Kidney capillary endothelial cell (primary cell): ENCODE measurements at regions not wholly inside any gene's neighbourhood (a gene's known extent, or its start where the extent isn't known, plus 50 kb on each side); places are given as distances from the start of the nearest gene placed in this dataset.

Source experiments
- DNase-seq: peaks from one replicate; pipeline ENCODE4 v3.0.0-alpha.2; 2018; ENCODE audit warnings: low spot score

DNA sequence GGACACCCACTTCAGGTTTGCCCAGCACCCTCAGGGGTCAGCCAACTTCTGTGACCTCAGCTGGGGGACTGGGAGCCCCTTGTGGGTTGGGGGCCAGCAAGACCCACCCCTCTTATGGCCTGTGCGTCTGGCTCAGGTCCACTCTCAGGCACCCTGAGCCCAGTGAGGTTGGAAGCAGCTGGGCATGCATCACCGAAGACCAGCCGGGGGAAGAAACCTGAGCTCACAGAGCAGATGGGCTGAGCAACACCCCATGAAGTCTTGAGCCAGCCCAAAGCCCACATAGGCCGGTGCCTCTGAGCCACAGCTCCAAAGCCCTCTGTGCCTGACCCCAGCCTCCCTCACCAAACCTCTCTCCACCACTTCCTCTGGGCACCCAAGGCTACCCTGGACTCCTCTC lies 166.7 kb downstream of the RBFOX3 start:
- DNase-seq, result no peak

DNA sequence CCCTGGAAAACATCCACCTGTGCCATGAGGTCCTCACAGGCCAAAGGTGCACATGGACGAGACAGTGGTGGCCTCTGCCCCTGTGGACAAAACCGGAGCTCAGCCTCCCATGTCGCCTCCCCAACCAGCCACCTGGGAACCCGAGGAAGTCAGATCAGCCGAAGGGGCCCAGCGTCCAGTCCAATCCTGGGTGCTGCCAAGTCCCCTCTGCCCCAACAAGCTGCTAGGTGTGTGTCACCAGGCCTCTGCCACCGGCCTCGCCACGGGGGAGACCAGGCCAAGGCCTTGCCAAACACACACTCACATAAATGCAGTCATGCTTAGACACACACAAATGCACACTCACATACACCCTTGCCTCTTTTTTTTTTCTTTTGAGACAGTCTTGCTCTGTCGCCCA lies 167.8 kb downstream of the RBFOX3 start:
- DNase-seq, result no peak

DNA sequence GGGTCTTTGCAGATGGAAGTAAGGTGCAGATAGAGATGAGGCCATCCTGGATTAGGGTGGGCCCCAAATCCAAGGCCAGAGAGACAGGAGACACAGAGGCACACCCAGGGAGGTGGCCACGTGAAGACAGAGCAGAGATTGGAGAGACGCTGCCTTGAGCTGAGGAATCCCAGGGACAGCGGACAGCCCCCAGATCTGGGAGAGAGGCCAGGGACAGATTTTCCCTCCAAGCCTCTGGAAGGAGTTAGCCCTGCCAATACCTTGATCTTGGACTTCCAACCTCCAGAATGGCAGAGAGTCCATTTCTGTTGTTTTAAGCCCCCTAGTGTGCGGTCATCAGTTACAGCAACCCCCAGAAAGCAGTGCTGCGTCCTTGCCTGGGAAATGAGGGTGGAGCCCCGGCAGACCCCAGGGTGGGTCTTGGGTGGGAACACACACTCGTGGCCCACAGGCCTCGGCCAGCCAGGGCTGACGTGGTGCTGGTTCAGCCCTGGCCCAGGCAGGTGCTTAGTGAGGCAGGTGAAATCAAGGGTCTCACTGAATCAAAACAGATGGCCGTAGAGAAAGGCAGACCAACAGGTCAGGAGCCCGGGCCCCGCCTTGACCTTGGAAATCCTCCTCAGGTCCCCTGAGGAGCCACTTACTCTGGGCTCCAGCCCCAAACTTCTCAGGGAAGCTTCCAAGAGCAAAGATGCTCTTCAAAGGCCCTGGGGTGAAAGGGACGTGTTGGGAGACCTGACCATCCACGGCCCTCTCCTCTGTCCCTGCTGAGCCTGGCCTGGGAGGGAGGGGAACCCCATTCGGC lies 169.3 kb downstream of the RBFOX3 start:
- DNase-seq, result no peak

DNA sequence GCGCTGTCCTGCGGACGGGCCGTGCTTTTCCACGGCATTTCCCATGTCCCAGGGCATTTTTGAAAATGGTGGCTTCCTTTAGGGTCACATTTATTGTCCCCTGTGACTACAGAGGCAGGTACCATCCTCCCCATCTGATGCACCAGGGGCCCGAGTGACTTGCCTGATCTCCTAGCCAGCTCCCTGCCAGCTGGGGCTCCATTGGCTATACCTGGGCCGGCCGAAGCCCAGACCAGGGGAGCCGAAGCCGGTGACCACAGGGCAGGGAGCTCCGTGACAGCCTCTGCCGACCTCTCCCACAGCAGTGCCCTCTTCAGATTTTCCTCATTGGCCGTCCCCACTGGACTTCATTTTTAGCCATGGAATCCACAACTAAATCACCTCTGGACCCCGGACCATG lies 170.6 kb downstream of the RBFOX3 start:
- no peak for DNase-seq

DNA sequence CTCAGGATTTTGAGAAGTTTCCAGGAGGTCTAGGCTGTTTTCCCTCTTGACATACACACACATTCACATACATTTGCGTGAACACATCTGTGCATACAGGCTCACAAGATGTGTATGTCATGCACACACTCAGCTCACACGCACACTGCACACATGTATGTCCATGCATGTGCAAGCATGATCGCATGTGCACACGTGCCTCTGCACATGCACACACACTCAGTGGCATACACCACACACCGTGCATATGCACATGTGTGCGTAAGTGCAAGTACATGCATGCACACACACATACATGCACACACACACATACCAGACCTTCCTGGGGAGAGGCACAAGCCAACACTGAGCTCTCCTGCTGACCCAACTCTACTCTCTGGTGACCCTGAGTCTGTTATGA lies 171.4 kb downstream of the RBFOX3 start:
- no peak for DNase-seq

DNA sequence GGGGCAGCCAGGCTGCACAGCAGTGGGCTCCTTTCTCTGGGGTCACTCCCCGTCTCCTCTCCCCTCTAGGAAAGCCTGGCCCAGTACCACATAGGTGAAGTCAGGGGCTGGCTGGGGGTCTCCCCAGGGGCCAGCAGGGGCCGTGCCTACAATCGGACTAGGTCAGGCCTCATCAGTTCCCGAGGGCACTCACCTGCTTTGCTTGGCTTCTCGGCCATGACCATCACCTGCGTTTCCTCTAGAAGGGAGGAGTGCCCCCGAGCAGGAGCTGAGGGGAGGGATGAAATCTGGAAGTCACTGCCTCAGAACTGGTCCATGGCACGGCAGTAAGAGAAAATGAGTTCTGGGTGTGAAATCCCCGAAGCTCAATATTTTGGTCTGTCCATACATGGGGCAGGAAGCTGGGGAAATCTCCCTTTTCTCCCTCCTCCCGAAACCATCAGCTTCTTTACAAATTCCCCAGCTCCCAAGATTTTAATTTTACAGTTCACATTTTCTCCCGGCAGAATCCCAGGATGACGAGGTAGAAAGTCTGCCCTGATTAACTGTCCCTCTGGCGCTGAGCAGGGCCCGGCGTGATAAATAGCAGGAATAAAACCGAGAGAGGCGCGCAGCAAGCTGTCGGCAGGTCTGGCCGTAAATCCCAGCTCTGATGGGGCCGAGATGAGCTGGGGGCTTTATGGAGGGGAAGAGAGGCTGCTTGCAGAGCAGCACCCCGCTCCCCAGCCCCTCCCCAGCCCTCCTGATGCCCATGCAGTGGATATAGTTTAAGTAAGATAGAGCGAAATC lies 172.1 kb downstream of the RBFOX3 start:
- DNase-seq, result no peak

DNA sequence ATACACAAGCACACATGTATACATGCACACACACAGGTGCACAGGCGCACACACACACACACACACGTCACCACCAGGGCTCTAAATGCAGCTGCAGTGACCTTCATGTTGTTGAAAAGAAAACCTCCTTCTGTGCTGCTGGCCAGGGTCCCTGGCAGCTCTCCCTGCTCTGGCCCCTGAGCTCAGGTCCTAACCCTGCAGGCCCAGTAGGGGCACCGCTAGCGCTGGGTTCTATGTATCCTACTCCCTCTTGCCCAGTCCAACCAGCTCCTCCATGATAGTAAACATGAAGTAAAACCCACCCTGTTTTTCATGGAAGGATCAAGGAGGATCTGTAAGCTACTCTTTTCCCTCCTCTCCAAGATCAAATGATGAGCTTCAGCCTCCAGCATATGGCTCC lies 172.8 kb downstream of the RBFOX3 start:
- no peak for DNase-seq

DNA sequence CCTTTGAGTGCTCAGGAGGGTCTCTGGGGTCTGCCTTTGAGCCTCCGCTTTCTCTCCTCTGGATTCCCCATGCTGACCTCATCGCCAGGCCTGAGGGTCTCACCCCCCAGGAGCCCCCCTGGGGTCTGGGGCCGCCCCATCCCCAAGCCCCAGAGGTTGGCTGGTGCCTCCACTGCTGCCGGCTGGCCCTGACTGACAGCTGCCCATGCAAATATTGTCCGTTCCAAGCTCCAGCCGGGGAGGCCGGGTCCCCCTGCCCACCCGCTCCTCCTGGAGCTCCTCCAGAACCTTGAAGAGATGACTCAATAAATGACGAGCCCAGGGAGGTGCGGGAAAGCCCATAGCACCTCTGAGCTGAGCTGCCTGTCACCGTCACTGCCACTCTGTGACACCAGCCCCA lies 173.8 kb downstream of the RBFOX3 start:
- DNase-seq, result no peak

DNA sequence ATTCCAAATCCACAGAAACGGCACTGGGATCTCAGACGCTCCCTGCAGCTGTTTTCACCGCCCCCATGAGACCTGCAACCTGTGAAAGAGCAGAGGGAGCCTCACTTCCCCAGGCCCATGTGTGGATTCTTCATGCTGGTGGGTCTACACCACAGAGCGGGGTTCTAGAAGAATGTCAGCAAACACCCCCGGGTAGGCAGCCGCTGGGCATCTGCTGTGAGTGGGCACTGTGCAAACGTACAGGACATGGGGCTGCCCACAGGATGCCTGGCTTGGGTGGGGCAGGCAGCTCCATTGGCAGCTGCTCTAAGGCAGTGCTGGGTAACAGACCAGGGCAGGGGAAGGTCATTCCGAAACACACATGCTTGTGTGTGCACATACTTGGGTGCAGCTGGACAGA lies 174.9 kb downstream of the RBFOX3 start:
- no peak for DNase-seq

DNA sequence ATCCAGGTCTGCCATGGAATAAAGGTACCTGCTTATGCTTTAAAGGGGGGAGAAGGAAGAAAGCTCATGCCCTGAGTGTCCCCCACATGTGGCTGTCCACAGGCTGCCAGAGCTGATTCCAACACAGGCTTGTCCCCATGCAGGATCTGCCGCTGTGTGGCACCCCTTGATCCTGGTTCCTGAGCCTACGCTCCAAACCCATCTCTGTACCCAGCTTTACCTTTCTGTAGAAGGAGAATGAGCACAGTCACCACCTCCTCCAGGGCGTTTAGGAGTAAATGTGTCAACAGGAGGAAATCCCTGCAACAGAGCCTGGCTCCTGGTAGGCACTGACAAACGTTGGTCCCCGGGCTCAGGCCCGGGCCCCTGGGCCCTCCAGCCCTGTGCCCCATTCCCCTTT lies 175.6 kb downstream of the RBFOX3 start:
- no peak for DNase-seq

DNA sequence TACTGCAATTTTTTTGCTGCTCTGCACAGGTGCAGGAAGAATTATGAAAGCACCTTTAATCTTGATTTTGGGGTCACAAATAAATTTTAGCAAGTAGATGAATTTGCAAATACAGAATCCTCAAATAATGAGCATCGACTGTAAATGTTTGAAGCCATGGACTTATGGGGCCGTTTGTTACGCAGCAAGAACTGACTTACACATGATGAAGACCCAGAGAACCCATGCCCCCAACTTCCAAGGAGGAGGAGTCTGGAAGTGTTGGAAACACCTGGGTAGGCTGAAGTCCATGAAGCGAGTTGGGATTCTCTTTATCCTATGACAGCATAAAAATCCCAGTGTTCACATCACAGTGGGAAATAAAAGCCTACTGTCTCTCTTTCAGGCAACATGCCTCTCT lies 176.6 kb downstream of the RBFOX3 start:
- no peak for DNase-seq

DNA sequence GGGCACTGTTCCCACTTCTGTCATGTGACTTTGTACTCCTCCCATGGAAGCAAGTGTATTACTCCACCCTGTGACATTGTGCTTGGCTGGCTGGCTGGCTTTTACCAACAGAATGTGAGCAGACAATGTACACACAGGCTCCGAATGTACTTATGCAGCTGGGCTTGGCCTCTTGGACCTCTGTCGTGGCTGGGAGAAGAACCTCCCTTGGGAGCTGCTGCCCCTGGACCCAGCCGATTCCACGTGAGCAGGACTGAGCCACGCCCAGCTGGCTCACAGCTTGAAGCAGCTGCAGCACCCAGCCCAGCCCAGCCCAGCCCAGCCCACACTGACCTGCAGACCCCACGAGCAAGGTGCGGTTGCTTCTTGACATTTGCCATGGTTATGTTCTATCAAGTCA lies 177.5 kb downstream of the RBFOX3 start:
- no peak for DNase-seq

DNA sequence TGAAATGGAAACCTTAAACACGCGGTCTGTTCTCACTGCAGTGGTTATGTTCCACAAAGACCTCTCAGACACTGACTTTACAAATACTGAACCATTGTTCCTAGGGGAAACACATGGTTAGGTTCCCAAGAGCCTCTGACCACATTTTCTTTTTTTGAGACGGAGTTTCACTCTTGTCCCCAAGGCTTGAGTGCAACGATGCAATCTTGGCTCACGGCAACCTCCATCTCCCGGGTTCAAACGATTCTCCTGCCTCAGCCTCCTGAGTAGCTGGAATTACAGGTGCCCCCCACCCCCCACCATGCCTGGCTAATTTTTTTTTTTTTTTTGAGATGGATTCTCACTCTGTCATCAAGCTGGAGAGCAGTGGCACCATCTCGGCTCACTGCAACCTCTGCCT lies 179.7 kb downstream of the RBFOX3 start:
- no peak for DNase-seq

DNA sequence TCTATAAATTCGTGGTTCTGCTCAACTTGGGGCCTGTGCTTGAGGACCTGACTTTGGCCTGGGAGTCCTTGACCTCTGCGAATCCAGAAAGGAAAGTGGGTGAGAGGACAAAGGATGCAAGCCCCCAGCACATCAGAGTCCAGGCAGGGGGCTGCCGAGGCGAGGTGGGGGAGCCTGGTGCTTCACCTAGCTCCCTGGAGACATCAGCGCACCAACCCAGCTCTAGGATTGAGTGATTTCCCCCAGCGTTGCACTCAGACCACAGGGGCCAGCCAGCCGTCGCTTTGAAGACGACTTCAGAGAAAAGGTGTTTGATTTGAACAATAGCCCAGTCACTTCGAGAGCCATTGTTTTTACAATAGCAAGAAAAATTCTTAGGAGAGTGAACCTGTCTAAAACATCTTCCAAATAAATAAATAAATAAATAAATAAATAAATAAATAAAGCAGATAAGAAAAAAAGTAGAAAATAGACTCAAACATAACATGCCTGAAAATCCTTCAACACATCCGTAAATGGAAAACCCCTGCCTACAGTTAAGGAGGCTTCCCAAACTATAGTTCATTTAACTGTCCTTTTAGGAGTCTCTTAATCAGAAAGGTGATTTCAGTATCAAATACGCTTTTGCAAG lies 180.9 kb downstream of the RBFOX3 start:
- no peak for DNase-seq

DNA sequence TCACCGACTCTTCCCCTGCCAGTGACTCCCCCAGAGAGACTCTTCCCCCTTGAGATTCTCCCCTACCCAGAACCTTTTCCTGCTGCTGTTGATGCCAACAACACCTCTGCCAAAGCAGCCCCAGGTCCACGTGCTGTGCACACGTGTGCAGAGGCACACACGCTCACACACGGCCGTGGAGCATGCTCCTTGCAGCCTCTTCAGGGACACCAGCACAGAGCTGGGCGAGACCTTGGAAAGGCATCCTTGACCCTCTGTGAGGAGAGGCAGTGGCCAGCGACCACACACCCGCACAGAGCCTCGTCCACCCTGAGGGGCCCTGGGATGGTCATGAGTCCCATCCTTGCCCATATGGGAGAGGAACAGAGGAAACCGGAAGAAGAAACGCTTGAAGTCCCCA lies 181.9 kb downstream of the RBFOX3 start:
- no peak for DNase-seq

DNA sequence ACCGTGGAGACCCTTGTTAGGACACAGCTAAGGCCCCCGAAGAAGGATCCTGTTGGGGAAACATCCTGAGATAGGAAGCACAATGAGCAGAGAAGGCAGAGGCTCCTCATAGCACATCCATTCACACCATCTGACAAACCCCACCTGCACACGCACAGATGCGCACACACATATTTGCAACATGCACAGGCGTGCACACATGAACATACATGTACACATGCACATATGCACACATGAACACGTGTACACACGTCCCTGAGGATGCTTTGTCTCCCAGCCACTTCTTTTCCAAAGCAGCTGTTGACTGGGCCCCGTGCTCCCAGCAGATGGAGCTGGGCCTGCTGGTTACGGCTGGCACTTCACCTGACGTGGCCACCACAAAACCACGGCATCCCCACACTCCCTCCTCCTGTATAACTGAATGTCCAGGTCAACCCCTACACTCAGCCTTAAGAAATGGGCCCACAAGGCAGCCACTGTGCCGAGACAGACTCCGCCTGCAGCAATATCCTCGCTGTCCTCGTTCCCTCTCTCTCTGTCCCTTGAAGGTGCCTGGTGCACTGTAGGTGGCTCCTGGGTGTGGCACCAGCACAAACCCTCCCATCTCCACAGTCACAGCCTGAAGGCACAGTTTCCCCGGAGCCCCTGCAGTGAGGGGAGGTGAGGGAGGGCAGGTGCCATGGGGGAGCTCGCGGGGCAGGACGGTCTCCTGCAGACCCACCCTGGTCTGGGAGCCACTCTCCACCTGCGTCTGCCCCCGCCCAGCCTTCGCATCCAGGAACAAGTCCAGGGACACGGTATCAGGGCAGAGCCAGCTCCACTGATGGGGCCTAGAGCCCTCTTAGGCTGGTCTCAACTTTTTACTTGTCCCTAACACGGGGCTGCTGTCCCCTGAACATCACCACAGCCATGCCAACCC lies 183.0 kb downstream of the RBFOX3 start:
- DNase-seq, result no peak

DNA sequence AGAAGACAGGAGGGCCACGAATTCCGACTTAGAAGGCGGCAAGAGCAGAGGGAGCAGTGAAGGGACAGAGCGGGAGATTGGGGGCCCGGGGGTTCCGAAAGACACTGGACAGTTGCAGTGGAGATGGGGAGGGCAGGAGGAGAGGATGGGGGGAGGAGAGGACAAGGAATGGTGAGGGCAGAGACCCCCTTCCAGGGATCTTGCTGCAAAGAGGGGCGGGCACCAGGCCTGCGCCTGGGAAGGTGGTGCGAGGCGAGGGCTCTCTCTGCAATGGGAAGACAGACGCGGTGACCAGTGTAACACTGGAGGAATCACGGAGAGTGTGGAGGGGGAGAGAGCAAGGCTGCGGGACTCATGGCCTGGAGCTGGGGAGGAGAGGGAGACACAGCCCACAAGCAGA lies 185.2 kb downstream of the RBFOX3 start:
- DNase-seq, result no peak

DNA sequence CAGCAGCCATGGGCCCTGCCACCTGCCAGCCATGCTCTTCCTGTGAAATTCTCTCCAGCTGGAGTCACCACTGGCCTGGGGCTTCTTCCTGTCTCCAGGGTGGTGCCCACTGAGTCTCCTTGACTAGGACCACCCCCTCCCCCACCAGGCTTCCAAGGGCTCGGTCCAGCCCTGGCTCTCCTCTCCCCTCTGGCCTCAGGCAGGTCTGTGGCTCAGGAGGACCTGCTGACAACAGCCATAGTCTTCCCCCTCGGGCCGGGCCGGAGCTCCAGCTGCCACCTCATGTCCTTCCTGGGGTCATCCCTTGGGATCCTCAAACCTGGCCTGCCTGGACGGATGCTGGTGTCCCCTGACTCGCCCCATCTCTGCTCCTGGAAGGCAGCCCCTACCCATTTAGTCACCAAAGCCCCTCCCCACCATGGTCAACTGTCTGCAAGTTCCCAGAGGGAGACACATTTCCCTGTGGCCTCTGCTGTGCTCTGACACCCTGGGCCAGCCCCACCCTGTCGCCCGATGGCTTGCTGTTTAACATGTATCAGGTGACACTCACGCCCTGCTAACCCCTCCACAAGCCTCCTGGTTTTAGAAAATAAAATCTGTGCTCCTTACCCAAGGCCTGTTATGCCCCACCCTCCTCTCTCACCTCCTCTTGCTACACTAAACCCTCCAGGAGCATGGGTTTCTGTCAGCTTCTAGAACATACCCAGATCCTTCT lies 186.2 kb downstream of the RBFOX3 start:
- no peak for DNase-seq

DNA sequence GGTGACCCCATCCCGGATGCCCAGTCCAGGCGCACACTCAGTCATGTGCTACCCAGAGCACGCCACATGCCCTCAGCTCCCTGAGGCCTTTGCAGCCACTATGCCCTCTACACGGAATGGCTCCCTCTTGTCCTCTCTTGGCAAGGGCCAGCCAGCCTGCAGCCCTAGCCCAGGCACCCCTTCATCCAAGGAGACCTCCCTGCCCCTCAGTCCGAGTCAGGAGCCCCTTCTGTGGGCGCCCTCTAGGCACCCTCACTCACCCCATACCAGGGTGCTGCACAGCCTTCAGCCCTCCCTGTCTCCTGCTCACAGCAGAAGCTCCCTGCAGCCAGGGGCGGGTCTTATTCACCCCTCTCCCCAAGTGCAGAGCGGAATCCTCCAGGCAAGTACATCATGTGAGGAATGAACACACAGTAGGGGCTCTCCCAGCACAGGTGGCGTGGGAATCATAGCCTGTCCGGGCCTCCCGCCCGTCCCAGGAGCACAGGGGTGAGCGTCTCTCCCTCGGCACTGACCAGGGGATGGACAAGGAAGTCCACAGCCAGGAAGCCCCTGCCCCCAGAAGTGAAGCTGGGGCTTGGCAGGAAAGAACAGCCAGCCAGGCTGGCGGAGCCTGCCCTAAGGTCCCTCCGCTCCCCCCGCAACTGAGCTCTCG lies 186.9 kb downstream of the RBFOX3 start:
- no peak for DNase-seq

DNA sequence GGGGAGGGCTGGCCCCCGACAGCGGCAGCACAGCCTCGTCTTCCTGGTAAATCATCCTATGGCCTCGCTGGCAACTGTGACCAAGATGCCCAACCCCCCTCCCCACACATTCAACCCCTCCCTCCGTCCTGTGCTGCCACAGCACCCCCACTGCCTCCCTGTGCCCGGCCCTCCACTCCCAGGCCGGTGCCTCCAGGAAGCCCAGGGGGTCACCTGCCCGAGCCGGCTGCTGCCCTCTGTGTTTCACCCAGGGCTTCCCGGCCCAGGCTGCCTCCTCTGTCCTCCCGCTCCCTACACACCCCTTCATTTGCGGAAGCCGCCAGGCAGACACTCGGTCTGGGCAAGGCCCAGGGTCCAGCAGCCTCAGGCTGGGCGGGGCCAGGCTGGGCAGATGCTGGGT lies 188.6 kb downstream of the RBFOX3 start:
- no peak for DNase-seq
